Liver (tissue), 8 donors: ENCODE measurements at regions not wholly inside any gene's neighbourhood (a gene's known extent, or its start where the extent isn't known, plus 50 kb on each side); places are given as distances from the start of the nearest gene placed in this dataset.

Experiments used
- DNase-seq: peaks from one replicate; pipeline ENCODE4 v3.0.0-alpha.2; 2017; ENCODE audit warnings: low spot score
- H3K27ac ChIP-seq, 2 donors: one replicate each; pipeline ENCODE4 v1.7.0; 2013; ENCODE audit warnings: inconsistent platforms in 2 of 2, low read length in 2 of 2, control low read depth in 1 of 2, low read depth in 1 of 2, mild to moderate bottlenecking in 1 of 2
- H3K27me3 ChIP-seq, 4 donors: one replicate each; pipeline versions ENCODE4 v1.6.1 to v1.7.0; 2013; ENCODE audit warnings: low read length in 3 of 4, inconsistent platforms in 1 of 4, mild to moderate bottlenecking in 1 of 4, moderate library complexity in 1 of 4; ENCODE audit not compliant: control insufficient read depth in 4 of 4, insufficient read depth in 4 of 4
- H3K36me3 ChIP-seq, 4 donors: one replicate each; pipeline versions ENCODE4 v1.6.1 to v1.7.0; 2013; ENCODE audit warnings: low read length in 3 of 4, mild to moderate bottlenecking in 3 of 4, low read depth in 1 of 4, moderate library complexity in 1 of 4; ENCODE audit not compliant: control insufficient read depth in 4 of 4, insufficient read depth in 3 of 4
- H3K4me1 ChIP-seq, 4 donors: one replicate each; pipeline versions ENCODE4 v1.6.1 to v1.7.0; 2013; ENCODE audit warnings: low read length in 3 of 4, mild to moderate bottlenecking in 3 of 4, moderate library complexity in 1 of 4; ENCODE audit not compliant: control insufficient read depth in 4 of 4, insufficient read depth in 4 of 4
- H3K4me3 ChIP-seq, 3 donors: one replicate each; pipeline versions ENCODE4 v1.6.1 to v1.7.0; 2013; ENCODE audit warnings: low read length in 3 of 3, control low read depth in 1 of 3, low read depth in 1 of 3, mild to moderate bottlenecking in 1 of 3
- H3K9ac ChIP-seq, 2 donors: one replicate each; pipeline ENCODE4 v1.7.0; 2013; ENCODE audit warnings: low read length in 2 of 2, mild to moderate bottlenecking in 2 of 2, moderate library complexity in 2 of 2, control low read depth in 1 of 2, low read depth in 1 of 2
- H3K9me3 ChIP-seq, 4 donors: one replicate each; pipeline versions ENCODE4 v1.6.1 to v1.7.0; 2013; ENCODE audit warnings: low read length in 3 of 4; ENCODE audit not compliant: control insufficient read depth in 4 of 4
- EGR1 ChIP-seq, 2 donors: IDR thresholded peaks; 2 replicates each; pipeline ENCODE4 v1.6.1; 2016 to 2018; ENCODE audit warnings: antibody characterized with exemption in 2 of 2, low read depth in 2 of 2
- FOXA1 ChIP-seq: IDR thresholded peaks from 2 replicates; pipeline ENCODE4 v1.6.1; 2016; ENCODE audit warnings: antibody characterized with exemption
- FOXA2 ChIP-seq: IDR thresholded peaks from 2 replicates; pipeline ENCODE4 v1.6.1; 2016; ENCODE audit warnings: antibody characterized with exemption
- GABPA ChIP-seq, 2 donors: IDR thresholded peaks in 1 of 2; conservative IDR thresholded peaks in 1 of 2; 2 replicates each; pipeline ENCODE4 v1.6.1; 2016; ENCODE audit warnings: antibody characterized with exemption in 2 of 2, mild to moderate bottlenecking in 1 of 2, moderate library complexity in 1 of 2
- HNF4A ChIP-seq, 2 donors: conservative IDR thresholded peaks; 2 replicates each; pipeline ENCODE4 v1.6.1; 2016; ENCODE audit warnings: antibody characterized with exemption in 2 of 2, mild to moderate bottlenecking in 2 of 2
- JUND ChIP-seq, 2 donors: IDR thresholded peaks; 2 replicates each; pipeline ENCODE4 v1.6.1; 2016; ENCODE audit warnings: antibody characterized with exemption in 2 of 2
- NR2F2 ChIP-seq: IDR thresholded peaks from 2 replicates; pipeline ENCODE4 v1.6.1; 2016; ENCODE audit warnings: antibody characterized with exemption
- RAD21 ChIP-seq, 2 donors: IDR thresholded peaks; 2 replicates each; pipeline ENCODE4 v1.6.1; 2016; ENCODE audit warnings: antibody characterized with exemption in 2 of 2, mild to moderate bottlenecking in 2 of 2
- RXRA ChIP-seq, 2 donors: IDR thresholded peaks; 2 replicates each; pipeline ENCODE4 v1.6.1; 2017 to 2018; ENCODE audit warnings: antibody characterized with exemption in 2 of 2, mild to moderate bottlenecking in 1 of 2
- SP1 ChIP-seq: IDR thresholded peaks from 2 replicates; pipeline ENCODE4 v1.6.1; 2018; ENCODE audit warnings: antibody characterized with exemption, mild to moderate bottlenecking
- TAF1 ChIP-seq: conservative IDR thresholded peaks from 2 replicates; pipeline ENCODE4 v1.6.1; 2016; ENCODE audit warnings: antibody characterized with exemption, mild to moderate bottlenecking
- YY1 ChIP-seq: IDR thresholded peaks from 2 replicates; pipeline ENCODE4 v1.6.1; 2016; ENCODE audit warnings: antibody characterized with exemption, mild to moderate bottlenecking
- WGBS: extraction: QIAGEN DNeasy Blood & Tissue Kit; methylation state at CpG from one replicate; pipeline ENCODE4 v1.1.7; 2013; 5-methylcytosine and 5-hydroxymethylcytosine counted together
- TF ChIP-seq, protein P1 (sequence below): IDR thresholded peaks from 2 replicates; pipeline ENCODE4 v1.6.1; 2016; ENCODE audit warnings: antibody characterized with exemption
- TF ChIP-seq, protein P2 (sequence below): IDR thresholded peaks from 2 replicates; pipeline ENCODE4 v1.6.1; 2016; ENCODE audit warnings: antibody characterized with exemption, mild to moderate bottlenecking
- TF ChIP-seq, protein P3 (sequence below): IDR thresholded peaks from 2 replicates; pipeline ENCODE4 v1.6.1; 2016; ENCODE audit warnings: antibody characterized with exemption
- TF ChIP-seq, protein P4 (sequence below): fragments of 150-350 bp; IDR thresholded peaks from 2 replicates; pipeline ENCODE4 v1.5.1; 2017; ENCODE audit warnings: improper control_type of control experiment, low read depth, low read length; ENCODE audit not compliant: missing input control
- donor health status: healthy.
- donor health status: healthy.
- donor health status: healthy.
- donor health status: healthy.
- donor health status: healthy.

DNA sequence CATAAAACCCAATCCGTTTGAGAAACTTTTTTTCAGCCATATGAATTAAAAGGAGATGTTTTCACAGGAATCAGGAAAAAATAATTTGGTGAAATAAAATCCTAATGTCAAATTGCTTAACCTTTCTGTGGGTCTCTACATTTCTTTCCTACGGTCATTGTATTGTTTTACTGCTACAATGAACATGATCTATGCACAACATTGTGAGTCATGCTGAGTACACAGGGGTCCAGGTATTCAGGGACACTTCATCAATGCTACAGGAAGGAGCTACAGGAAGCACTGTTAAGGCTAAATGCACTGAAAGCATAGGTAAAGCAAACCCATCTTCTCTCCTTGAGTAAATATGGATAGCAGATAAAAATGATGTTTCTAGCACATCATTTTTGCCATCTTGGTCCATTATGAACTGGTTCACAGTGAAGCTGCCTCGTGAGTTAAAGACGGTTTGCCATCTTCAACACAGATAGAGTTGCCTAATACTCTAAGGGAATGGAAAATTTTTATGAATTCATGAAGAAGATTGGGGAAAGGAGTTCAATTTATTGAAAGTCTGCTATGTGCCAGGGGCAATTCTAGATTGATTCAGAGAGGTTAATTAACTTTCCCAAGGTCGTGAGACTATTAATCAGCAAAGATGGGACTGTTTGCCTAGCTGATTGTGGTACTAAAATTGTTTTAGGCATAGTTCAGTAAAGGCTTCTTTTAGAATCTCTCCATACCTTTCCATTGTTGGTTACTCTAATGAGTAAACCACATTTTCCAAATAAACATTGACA is 85.5 kb downstream of the DIRAS2 start:
- DNase-seq: no peak
- 90% methylated on average over 5 of the region's 5 CpGs for WGBS
- no peak for TF ChIP-seq JUND (IDR thresholded peaks at IDR 0.05)
- TF ChIP-seq YY1: no peak
- no peak for TF ChIP-seq TAF1
- TF ChIP-seq HNF4A (conservative IDR thresholded peaks at IDR 0.05): no peak
- TF ChIP-seq RAD21 (IDR thresholded peaks at IDR 0.05): no peak
- TF ChIP-seq, protein P1, sequence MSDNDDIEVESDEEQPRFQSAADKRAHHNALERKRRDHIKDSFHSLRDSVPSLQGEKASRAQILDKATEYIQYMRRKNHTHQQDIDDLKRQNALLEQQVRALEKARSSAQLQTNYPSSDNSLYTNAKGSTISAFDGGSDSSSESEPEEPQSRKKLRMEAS: no peak
- no peak for TF ChIP-seq RXRA (IDR thresholded peaks at IDR 0.05)
- no peak for TF ChIP-seq GABPA (IDR thresholded peaks at IDR 0.05 in 1 of 2, conservative IDR thresholded peaks at IDR 0.05 in 1 of 2)
- TF ChIP-seq, protein P2, sequence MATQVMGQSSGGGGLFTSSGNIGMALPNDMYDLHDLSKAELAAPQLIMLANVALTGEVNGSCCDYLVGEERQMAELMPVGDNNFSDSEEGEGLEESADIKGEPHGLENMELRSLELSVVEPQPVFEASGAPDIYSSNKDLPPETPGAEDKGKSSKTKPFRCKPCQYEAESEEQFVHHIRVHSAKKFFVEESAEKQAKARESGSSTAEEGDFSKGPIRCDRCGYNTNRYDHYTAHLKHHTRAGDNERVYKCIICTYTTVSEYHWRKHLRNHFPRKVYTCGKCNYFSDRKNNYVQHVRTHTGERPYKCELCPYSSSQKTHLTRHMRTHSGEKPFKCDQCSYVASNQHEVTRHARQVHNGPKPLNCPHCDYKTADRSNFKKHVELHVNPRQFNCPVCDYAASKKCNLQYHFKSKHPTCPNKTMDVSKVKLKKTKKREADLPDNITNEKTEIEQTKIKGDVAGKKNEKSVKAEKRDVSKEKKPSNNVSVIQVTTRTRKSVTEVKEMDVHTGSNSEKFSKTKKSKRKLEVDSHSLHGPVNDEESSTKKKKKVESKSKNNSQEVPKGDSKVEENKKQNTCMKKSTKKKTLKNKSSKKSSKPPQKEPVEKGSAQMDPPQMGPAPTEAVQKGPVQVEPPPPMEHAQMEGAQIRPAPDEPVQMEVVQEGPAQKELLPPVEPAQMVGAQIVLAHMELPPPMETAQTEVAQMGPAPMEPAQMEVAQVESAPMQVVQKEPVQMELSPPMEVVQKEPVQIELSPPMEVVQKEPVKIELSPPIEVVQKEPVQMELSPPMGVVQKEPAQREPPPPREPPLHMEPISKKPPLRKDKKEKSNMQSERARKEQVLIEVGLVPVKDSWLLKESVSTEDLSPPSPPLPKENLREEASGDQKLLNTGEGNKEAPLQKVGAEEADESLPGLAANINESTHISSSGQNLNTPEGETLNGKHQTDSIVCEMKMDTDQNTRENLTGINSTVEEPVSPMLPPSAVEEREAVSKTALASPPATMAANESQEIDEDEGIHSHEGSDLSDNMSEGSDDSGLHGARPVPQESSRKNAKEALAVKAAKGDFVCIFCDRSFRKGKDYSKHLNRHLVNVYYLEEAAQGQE: no peak
- TF ChIP-seq SP1: no peak
- no peak for TF ChIP-seq NR2F2
- TF ChIP-seq, protein P3, sequence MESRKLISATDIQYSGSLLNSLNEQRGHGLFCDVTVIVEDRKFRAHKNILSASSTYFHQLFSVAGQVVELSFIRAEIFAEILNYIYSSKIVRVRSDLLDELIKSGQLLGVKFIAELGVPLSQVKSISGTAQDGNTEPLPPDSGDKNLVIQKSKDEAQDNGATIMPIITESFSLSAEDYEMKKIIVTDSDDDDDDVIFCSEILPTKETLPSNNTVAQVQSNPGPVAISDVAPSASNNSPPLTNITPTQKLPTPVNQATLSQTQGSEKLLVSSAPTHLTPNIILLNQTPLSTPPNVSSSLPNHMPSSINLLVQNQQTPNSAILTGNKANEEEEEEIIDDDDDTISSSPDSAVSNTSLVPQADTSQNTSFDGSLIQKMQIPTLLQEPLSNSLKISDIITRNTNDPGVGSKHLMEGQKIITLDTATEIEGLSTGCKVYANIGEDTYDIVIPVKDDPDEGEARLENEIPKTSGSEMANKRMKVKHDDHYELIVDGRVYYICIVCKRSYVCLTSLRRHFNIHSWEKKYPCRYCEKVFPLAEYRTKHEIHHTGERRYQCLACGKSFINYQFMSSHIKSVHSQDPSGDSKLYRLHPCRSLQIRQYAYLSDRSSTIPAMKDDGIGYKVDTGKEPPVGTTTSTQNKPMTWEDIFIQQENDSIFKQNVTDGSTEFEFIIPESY: no peak
- no peak for TF ChIP-seq FOXA2
- TF ChIP-seq, protein P4, sequence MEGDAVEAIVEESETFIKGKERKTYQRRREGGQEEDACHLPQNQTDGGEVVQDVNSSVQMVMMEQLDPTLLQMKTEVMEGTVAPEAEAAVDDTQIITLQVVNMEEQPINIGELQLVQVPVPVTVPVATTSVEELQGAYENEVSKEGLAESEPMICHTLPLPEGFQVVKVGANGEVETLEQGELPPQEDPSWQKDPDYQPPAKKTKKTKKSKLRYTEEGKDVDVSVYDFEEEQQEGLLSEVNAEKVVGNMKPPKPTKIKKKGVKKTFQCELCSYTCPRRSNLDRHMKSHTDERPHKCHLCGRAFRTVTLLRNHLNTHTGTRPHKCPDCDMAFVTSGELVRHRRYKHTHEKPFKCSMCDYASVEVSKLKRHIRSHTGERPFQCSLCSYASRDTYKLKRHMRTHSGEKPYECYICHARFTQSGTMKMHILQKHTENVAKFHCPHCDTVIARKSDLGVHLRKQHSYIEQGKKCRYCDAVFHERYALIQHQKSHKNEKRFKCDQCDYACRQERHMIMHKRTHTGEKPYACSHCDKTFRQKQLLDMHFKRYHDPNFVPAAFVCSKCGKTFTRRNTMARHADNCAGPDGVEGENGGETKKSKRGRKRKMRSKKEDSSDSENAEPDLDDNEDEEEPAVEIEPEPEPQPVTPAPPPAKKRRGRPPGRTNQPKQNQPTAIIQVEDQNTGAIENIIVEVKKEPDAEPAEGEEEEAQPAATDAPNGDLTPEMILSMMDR: no peak
- no peak for TF ChIP-seq EGR1 (IDR thresholded peaks at IDR 0.05; ENCODE audit: low read depth in 2 of 2)
- no peak for TF ChIP-seq FOXA1

More for the DNA sequence above, 85.5 kb downstream of the DIRAS2 start:
- Histone ChIP-seq H3K27ac (no peak overlapping the region), H3K36me3 (no peaks in the 10 kb centered on the region), H3K9ac (no peak overlapping the region), H3K4me3 (no peak overlapping the region), H3K9me3 (no peaks in the 10 kb centered on the region), H3K4me1 (peaks cover 0 to 16% (median 8%) of the 10 kb centered on the region in 4 donors), H3K27me3 (peaks cover 0 to 12% (median 0%) of the 10 kb centered on the region in 4 donors)
